ENCODE measurements at regions not wholly inside any gene's neighbourhood (a gene's known extent, or its start where the extent isn't known, plus 50 kb on each side); places are given as distances from the start of the nearest gene placed in this dataset.

DNA sequence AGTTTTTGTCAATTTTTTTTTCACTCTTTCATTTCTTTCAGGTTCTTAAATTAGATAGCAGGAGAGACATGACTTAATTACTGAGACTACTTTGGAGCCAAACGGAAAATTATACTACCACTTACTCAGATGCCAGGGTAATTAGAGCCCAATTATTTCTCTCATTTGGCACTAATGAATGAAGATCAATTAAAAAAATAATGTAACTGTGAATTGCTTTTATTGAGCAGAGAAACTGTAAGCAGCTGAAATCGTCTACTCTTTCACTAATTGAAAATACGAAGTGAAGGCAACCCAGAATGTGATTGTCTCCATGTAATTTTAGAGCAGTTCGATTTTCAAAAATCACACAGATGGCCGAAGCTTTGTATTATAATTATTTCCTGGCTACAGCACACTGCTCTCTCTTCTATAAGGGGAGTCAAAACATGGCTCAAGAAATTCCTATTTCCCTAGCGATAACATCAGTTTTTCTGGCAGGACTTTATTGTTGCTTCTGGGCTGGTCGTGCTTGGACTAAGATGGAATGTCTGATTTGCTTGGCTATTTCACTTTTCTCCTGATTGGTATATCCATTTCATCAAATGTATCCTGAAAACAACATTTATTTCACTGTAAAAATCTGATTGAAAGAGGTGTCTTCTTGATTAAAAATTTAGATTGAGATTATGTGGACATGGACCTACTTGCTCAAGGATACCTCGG lies 55.8 kb upstream of the PDZRN3 start:
- no peak for DNase-seq

DNA sequence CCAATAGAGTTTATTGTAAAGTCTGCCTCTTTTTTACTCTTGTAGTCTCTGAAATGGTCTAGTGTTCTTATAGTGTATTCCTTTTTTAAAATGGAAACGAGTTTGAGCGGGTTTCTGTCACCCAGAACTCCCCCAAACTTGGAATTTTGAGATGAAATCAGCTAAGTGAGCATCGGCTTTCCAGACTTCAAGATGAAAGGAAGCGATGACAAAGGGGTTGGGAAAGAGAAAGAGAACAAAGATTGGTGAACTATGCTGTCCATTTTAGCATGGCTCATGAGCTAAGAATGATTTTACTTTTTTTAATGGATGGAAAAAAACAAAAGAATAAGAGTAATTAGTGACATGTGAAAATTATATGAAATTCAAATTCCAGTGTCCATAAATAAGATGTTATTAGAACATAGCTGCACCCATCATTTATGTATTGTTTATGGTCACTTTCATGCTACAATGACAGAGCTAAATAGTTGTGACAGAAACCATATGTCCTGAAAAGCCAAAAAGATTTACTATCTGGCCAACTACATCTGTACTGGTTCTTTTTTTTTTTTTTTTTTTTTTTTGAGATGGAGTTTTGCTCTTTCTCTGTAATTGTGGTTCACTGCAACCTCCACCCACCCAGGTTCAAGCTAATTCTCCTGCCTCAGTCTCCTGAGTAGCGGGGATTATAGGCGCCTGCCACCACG lies 52.7 kb upstream of the PDZRN3 start:
- DNase-seq, result no peak

Data from SHP77 treated with DMSO at 0.1 percent for 48 hours (cell line).